Liver (tissue), 8 donors: ENCODE measurements at regions not wholly inside any gene's neighbourhood (a gene's known extent, or its start where the extent isn't known, plus 50 kb on each side); places are given as distances from the start of the nearest gene placed in this dataset.

Experiments
- DNase-seq: peaks from one replicate; pipeline ENCODE4 v3.0.0-alpha.2; 2017; ENCODE audit warnings: low spot score
- H3K27ac ChIP-seq, 2 donors: one replicate each; pipeline ENCODE4 v1.7.0; 2013; ENCODE audit warnings: inconsistent platforms in 2 of 2, low read length in 2 of 2, control low read depth in 1 of 2, low read depth in 1 of 2, mild to moderate bottlenecking in 1 of 2
- H3K27me3 ChIP-seq, 4 donors: one replicate each; pipeline versions ENCODE4 v1.6.1 to v1.7.0; 2013; ENCODE audit warnings: low read length in 3 of 4, inconsistent platforms in 1 of 4, mild to moderate bottlenecking in 1 of 4, moderate library complexity in 1 of 4; ENCODE audit not compliant: control insufficient read depth in 4 of 4, insufficient read depth in 4 of 4
- H3K36me3 ChIP-seq, 4 donors: one replicate each; pipeline versions ENCODE4 v1.6.1 to v1.7.0; 2013; ENCODE audit warnings: low read length in 3 of 4, mild to moderate bottlenecking in 3 of 4, low read depth in 1 of 4, moderate library complexity in 1 of 4; ENCODE audit not compliant: control insufficient read depth in 4 of 4, insufficient read depth in 3 of 4
- H3K4me1 ChIP-seq, 4 donors: one replicate each; pipeline versions ENCODE4 v1.6.1 to v1.7.0; 2013; ENCODE audit warnings: low read length in 3 of 4, mild to moderate bottlenecking in 3 of 4, moderate library complexity in 1 of 4; ENCODE audit not compliant: control insufficient read depth in 4 of 4, insufficient read depth in 4 of 4
- H3K4me3 ChIP-seq, 3 donors: one replicate each; pipeline versions ENCODE4 v1.6.1 to v1.7.0; 2013; ENCODE audit warnings: low read length in 3 of 3, control low read depth in 1 of 3, low read depth in 1 of 3, mild to moderate bottlenecking in 1 of 3
- H3K9ac ChIP-seq, 2 donors: one replicate each; pipeline ENCODE4 v1.7.0; 2013; ENCODE audit warnings: low read length in 2 of 2, mild to moderate bottlenecking in 2 of 2, moderate library complexity in 2 of 2, control low read depth in 1 of 2, low read depth in 1 of 2
- H3K9me3 ChIP-seq, 4 donors: one replicate each; pipeline versions ENCODE4 v1.6.1 to v1.7.0; 2013; ENCODE audit warnings: low read length in 3 of 4; ENCODE audit not compliant: control insufficient read depth in 4 of 4
- EGR1 ChIP-seq, 2 donors: IDR thresholded peaks; 2 replicates each; pipeline ENCODE4 v1.6.1; 2016 to 2018; ENCODE audit warnings: antibody characterized with exemption in 2 of 2, low read depth in 2 of 2
- FOXA1 ChIP-seq: IDR thresholded peaks from 2 replicates; pipeline ENCODE4 v1.6.1; 2016; ENCODE audit warnings: antibody characterized with exemption
- FOXA2 ChIP-seq: IDR thresholded peaks from 2 replicates; pipeline ENCODE4 v1.6.1; 2016; ENCODE audit warnings: antibody characterized with exemption
- GABPA ChIP-seq, 2 donors: IDR thresholded peaks in 1 of 2; conservative IDR thresholded peaks in 1 of 2; 2 replicates each; pipeline ENCODE4 v1.6.1; 2016; ENCODE audit warnings: antibody characterized with exemption in 2 of 2, mild to moderate bottlenecking in 1 of 2, moderate library complexity in 1 of 2
- HNF4A ChIP-seq, 2 donors: conservative IDR thresholded peaks; 2 replicates each; pipeline ENCODE4 v1.6.1; 2016; ENCODE audit warnings: antibody characterized with exemption in 2 of 2, mild to moderate bottlenecking in 2 of 2
- HNF4G ChIP-seq: IDR thresholded peaks from 2 replicates; pipeline ENCODE4 v1.6.1; 2016; ENCODE audit warnings: antibody characterized with exemption
- JUND ChIP-seq, 2 donors: IDR thresholded peaks; 2 replicates each; pipeline ENCODE4 v1.6.1; 2016; ENCODE audit warnings: antibody characterized with exemption in 2 of 2
- MAX ChIP-seq: IDR thresholded peaks from 2 replicates; pipeline ENCODE4 v1.6.1; 2016; ENCODE audit warnings: antibody characterized with exemption
- NR2F2 ChIP-seq: IDR thresholded peaks from 2 replicates; pipeline ENCODE4 v1.6.1; 2016; ENCODE audit warnings: antibody characterized with exemption
- RAD21 ChIP-seq, 2 donors: IDR thresholded peaks; 2 replicates each; pipeline ENCODE4 v1.6.1; 2016; ENCODE audit warnings: antibody characterized with exemption in 2 of 2, mild to moderate bottlenecking in 2 of 2
- REST ChIP-seq: IDR thresholded peaks from 2 replicates; pipeline ENCODE4 v1.6.1; 2016; ENCODE audit warnings: antibody characterized with exemption, mild to moderate bottlenecking
- RXRA ChIP-seq, 2 donors: IDR thresholded peaks; 2 replicates each; pipeline ENCODE4 v1.6.1; 2017 to 2018; ENCODE audit warnings: antibody characterized with exemption in 2 of 2, mild to moderate bottlenecking in 1 of 2
- SP1 ChIP-seq: IDR thresholded peaks from 2 replicates; pipeline ENCODE4 v1.6.1; 2018; ENCODE audit warnings: antibody characterized with exemption, mild to moderate bottlenecking
- TAF1 ChIP-seq: conservative IDR thresholded peaks from 2 replicates; pipeline ENCODE4 v1.6.1; 2016; ENCODE audit warnings: antibody characterized with exemption, mild to moderate bottlenecking
- ZBTB33 ChIP-seq: IDR thresholded peaks from 2 replicates; pipeline ENCODE4 v1.6.1; 2016; ENCODE audit warnings: antibody characterized with exemption
- WGBS: extraction: QIAGEN DNeasy Blood & Tissue Kit; methylation state at CpG from one replicate; pipeline ENCODE4 v1.1.7; 2013; 5-methylcytosine and 5-hydroxymethylcytosine counted together
- TF ChIP-seq, protein P1 (sequence below): fragments of 150-350 bp; IDR thresholded peaks from 2 replicates; pipeline ENCODE4 v1.5.1; 2017; ENCODE audit warnings: improper control_type of control experiment, low read depth, low read length; ENCODE audit not compliant: missing input control
- TF ChIP-seq, protein P2 (sequence below): IDR thresholded peaks from 2 replicates; pipeline ENCODE4 v1.6.1; 2016; ENCODE audit warnings: antibody characterized with exemption
- donor health status: healthy.
- donor health status: healthy.
- donor health status: healthy.
- donor health status: healthy.
- donor health status: healthy.

DNA sequence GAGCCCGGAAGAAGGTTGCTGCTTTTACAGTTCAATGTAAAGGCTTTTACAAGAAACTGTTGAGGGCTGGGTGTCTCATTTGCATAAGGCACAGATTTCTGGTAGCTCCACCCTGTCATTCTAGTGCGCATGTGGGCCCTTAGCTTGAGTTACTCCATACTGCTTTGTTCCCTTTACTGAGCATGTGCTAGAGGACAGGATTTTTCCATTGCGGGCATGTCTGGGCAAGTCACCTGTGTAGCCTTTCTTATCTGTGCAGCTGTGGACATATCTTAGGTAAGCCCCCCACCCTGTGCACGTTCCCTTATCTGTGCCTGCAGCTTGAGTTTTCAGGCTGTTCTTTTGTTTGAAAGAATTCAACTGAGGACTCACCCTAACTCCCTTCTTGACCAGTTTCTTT lies 56.2 kb upstream of the ARHGAP5 start:
- no peak overlapping the region for H3K9ac ChIP-seq
- no peak for DNase-seq
- H3K36me3 ChIP-seq, result no peaks in the 10 kb centered on the region
- WGBS, result 95% methylated on average over 4 of the region's 4 CpGs
- no peaks in the 10 kb centered on the region for H3K4me1 ChIP-seq
- no peaks in the 10 kb centered on the region for H3K9me3 ChIP-seq
- TF ChIP-seq MAX (no peak), NR2F2 (no peak), FOXA2 (no peak), RAD21 (IDR thresholded peaks at IDR 0.05) (no peak), HNF4G (no peak), SP1 (no peak), REST (no peak), GABPA (IDR thresholded peaks at IDR 0.05 in 1 of 2, conservative IDR thresholded peaks at IDR 0.05 in 1 of 2) (no peak), TAF1 (no peak), EGR1 (IDR thresholded peaks at IDR 0.05; ENCODE audit: low read depth in 2 of 2) (no peak), JUND (IDR thresholded peaks at IDR 0.05) (no peak), HNF4A (conservative IDR thresholded peaks at IDR 0.05) (no peak), FOXA1 (no peak)
- TF ChIP-seq, protein P1, sequence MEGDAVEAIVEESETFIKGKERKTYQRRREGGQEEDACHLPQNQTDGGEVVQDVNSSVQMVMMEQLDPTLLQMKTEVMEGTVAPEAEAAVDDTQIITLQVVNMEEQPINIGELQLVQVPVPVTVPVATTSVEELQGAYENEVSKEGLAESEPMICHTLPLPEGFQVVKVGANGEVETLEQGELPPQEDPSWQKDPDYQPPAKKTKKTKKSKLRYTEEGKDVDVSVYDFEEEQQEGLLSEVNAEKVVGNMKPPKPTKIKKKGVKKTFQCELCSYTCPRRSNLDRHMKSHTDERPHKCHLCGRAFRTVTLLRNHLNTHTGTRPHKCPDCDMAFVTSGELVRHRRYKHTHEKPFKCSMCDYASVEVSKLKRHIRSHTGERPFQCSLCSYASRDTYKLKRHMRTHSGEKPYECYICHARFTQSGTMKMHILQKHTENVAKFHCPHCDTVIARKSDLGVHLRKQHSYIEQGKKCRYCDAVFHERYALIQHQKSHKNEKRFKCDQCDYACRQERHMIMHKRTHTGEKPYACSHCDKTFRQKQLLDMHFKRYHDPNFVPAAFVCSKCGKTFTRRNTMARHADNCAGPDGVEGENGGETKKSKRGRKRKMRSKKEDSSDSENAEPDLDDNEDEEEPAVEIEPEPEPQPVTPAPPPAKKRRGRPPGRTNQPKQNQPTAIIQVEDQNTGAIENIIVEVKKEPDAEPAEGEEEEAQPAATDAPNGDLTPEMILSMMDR, result no peak
- TF ChIP-seq, protein P2, sequence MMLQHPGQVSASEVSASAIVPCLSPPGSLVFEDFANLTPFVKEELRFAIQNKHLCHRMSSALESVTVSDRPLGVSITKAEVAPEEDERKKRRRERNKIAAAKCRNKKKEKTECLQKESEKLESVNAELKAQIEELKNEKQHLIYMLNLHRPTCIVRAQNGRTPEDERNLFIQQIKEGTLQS, result no peak
- H3K27ac ChIP-seq, result no peak overlapping the region
- no peak overlapping the region for H3K4me3 ChIP-seq
- H3K27me3 ChIP-seq, result no peaks in the 10 kb centered on the region

DNA sequence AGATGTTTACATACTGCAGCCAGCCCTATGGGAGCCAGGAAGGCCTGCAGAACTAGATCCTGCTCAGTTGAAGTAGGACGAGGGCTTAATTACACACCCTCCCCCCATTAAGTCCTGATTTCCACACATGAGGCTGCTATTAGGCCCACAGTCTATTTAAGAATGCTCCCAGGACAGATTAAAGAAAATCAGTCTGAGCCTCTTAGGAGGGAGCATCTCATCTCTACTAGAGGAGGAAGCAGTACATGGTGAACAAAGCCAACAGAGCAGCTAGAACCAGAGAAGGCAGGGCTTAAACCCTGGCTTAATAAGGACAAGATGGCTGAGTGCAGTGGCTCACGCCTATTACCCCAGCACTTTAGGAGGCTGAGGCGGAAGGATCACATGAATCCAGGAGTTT lies 55.8 kb upstream of the ARHGAP5 start:
- Histone ChIP-seq H3K27ac (no peak overlapping the region), H3K27me3 (no peaks in the 10 kb centered on the region), H3K4me1 (no peaks in the 10 kb centered on the region), H3K36me3 (no peaks in the 10 kb centered on the region), H3K9ac (no peak overlapping the region), H3K4me3 (no peak overlapping the region), H3K9me3 (no peaks in the 10 kb centered on the region)
- 97% methylated on average over 3 of the region's 3 CpGs for WGBS
- TF ChIP-seq EGR1 (IDR thresholded peaks at IDR 0.05; ENCODE audit: low read depth in 2 of 2) (no peak), ZBTB33 (no peak), GABPA (IDR thresholded peaks at IDR 0.05 in 1 of 2, conservative IDR thresholded peaks at IDR 0.05 in 1 of 2) (no peak), MAX (no peak), FOXA2 (no peak), NR2F2 (no peak), JUND (IDR thresholded peaks at IDR 0.05) (no peak), RXRA (IDR thresholded peaks at IDR 0.05) (no peak), REST (no peak), FOXA1 (no peak), HNF4A (conservative IDR thresholded peaks at IDR 0.05) (no peak)
- TF ChIP-seq, protein P2, result no peak
- TF ChIP-seq, protein P1, result no peak
- DNase-seq, result no peak
